PC-3 (cell line): ENCODE measurements at regions not wholly inside any gene's neighbourhood (a gene's known extent, or its start where the extent isn't known, plus 50 kb on each side); places are given as distances from the start of the nearest gene placed in this dataset.

Source experiments
- ATAC-seq: fragments of 200-7000 bp; cut with Tn5 transposase; 2 replicates; pipeline ENCODE4 v1.9.1; 2020; ENCODE audit warnings: mild to moderate bottlenecking, moderate library complexity
- BruUV-seq: library from RNA; stranded (reverse); fragments of 400-500 nt; replicated peaks from 2 replicates; lab custom pipeline; 2021; lab: Mats Ljungman, UMichigan
- CTCF ChIA-PET: fragments of 300-600 bp; sonication (Branson Sonifier 250); formaldehyde crosslinking; loops from one replicate; lab custom pipeline; 2022; ENCODE audit warnings: antibody characterized with exemption; lab: Charles Lee
- POLR2A ChIA-PET: fragments of 300-600 bp; sonication (Branson Sonifier 250); formaldehyde crosslinking; loops from one replicate; lab custom pipeline; 2022; ENCODE audit warnings: antibody characterized with exemption; ENCODE audit not compliant: unreplicated experiment; lab: Charles Lee
- DNase-seq: peaks from one replicate; pipeline ENCODE4 v3.0.0-alpha.2; 2015
- H2AFZ ChIP-seq: fragments of 300-600 bp; sonication (generic); 2 replicates; pipeline ENCODE4 v1.6.0; 2016; ENCODE audit warnings: antibody characterized with exemption, low read length
- H3F3A ChIP-seq: fragments of 300-600 bp; sonication (generic); one replicate; pipeline ENCODE4 v1.6.0; 2017; ENCODE audit warnings: antibody characterized with exemption, low read length, control low read depth, mild to moderate bottlenecking; ENCODE audit not compliant: unreplicated experiment
- H3K27ac ChIP-seq: fragments of 300-600 bp; sonication (generic); 2 replicates; pipeline ENCODE4 v1.5.1; 2016; ENCODE audit warnings: mild to moderate bottlenecking, low read length
- H3K27me3 ChIP-seq: fragments of 300-600 bp; sonication (generic); 2 replicates; pipeline ENCODE4 v1.6.1; 2016; ENCODE audit warnings: low read length, mixed read lengths
- H3K36me3 ChIP-seq: fragments of 300-600 bp; sonication (generic); 2 replicates; pipeline ENCODE4 v1.6.1; 2016; ENCODE audit warnings: low read depth, mixed run types, low read length, mixed read lengths
- H3K4me1 ChIP-seq: fragments of 300-600 bp; sonication (generic); 2 replicates; pipeline ENCODE4 v1.5.1; 2016; ENCODE audit warnings: low read length; ENCODE audit not compliant: insufficient read depth
- H3K4me2 ChIP-seq: fragments of 300-600 bp; sonication (generic); 2 replicates; pipeline ENCODE4 v1.6.0; 2016; ENCODE audit warnings: low read length
- H3K4me3 ChIP-seq: fragments of 300-600 bp; sonication (generic); 2 replicates; pipeline ENCODE4 v1.5.1; 2016; ENCODE audit warnings: mild to moderate bottlenecking, low read length, mixed read lengths
- H3K79me2 ChIP-seq: fragments of 300-600 bp; sonication (generic); 2 replicates; pipeline ENCODE4 v1.6.1; 2017; ENCODE audit warnings: low read length, mixed read lengths
- H3K9ac ChIP-seq: fragments of 300-600 bp; sonication (generic); 2 replicates; pipeline ENCODE4 v1.6.0; 2016; ENCODE audit warnings: mild to moderate bottlenecking, low read length
- H3K9me2 ChIP-seq: fragments of 300-600 bp; sonication (generic); replicated peaks from 2 replicates; pipeline ENCODE4 v1.6.1; 2016; ENCODE audit warnings: mixed run types, low read length, mixed read lengths
- H3K9me3 ChIP-seq: fragments of 300-600 bp; sonication (generic); 2 replicates; pipeline ENCODE4 v1.6.1; 2016; ENCODE audit warnings: low read length, mixed read lengths
- H4K20me1 ChIP-seq: fragments of 300-600 bp; sonication (generic); 2 replicates; pipeline ENCODE4 v1.6.1; 2016; ENCODE audit warnings: low read length, mixed read lengths
- EZH2 ChIP-seq: fragments of 300-600 bp; sonication (generic); IDR thresholded peaks from one replicate; pipeline ENCODE4 v1.6.1; 2017; ENCODE audit warnings: antibody characterized with exemption, mild to moderate bottlenecking, low read length; ENCODE audit not compliant: unreplicated experiment
- EZH2phosphoT487 ChIP-seq: fragments of 300-600 bp; sonication (generic); IDR thresholded peaks from 2 replicates; pipeline ENCODE4 v1.6.1; 2018; ENCODE audit warnings: mild to moderate bottlenecking, antibody characterized with exemption, low read length, borderline replicate concordance
- intact Hi-C: fragments of 100-400 bp; cut with micrococcal nuclease; formaldehyde crosslinking; loops from 2 replicates; pipeline ENCODE4 v1.9.0; 2023
- TF ChIP-seq, protein P1 (sequence below): fragments of 300-600 bp; sonication (generic); conservative IDR thresholded peaks from 2 replicates; pipeline ENCODE4 v1.5.1; 2017; ENCODE audit warnings: antibody characterized with exemption, low read depth, mild to moderate bottlenecking, low read length

DNA sequence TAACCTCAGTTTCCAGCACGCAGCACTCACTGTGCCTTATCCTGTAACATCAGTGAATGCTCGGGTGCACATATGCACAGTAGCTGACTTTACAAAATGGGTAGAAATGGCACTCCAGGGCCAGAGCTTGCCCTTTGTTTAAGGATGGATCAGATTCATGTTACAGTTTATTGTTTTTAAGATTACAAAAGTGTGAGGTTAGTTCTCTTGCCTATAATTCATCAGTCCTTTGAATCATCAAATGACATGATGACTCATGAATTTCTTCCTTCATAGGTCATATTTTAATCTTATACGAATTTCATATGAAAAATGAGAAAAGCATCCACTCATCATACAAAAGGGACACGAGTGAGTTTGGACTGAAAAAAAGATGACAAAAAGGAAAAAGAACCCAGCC is 545.3 kb downstream of the GBE1 start:
- Histone ChIP-seq H3K4me2 (peak overlapping the region; percentile 64), H3K4me1 (peaks cover 19% of the 10 kb centered on the region), H3K9ac (peak overlapping the region; percentile 14; the same call in 1 of the 2 replicates), H2AFZ (no peak overlapping the region), H3K9me2 (no peaks in the 10 kb centered on the region), H3K79me2 (no peaks in the 10 kb centered on the region), H3F3A (no peaks in the 10 kb centered on the region), H3K4me3 (peak overlapping the region; percentile 20; the same call in 1 of the 2 replicates), H3K27ac (peak overlapping the region; percentile 55), H3K9me3 (no peaks in the 10 kb centered on the region), H4K20me1 (no peaks in the 10 kb centered on the region), H3K27me3 (no peaks in the 10 kb centered on the region), H3K36me3 (no peaks in the 10 kb centered on the region)
- ATAC-seq (peak; percentile 87), DNase-seq (peak; percentile 92)
- intact Hi-C loops, result loop anchor here (1.0 to 5.0 kb wide), 4 partner anchors 33 to 431 kb away; no protein-coding TSS in a partner anchor
- no TSS peak for BruUV-seq
- TF ChIP-seq EZH2 (no peak), EZH2phosphoT487 (no peak)
- TF ChIP-seq, protein P1, sequence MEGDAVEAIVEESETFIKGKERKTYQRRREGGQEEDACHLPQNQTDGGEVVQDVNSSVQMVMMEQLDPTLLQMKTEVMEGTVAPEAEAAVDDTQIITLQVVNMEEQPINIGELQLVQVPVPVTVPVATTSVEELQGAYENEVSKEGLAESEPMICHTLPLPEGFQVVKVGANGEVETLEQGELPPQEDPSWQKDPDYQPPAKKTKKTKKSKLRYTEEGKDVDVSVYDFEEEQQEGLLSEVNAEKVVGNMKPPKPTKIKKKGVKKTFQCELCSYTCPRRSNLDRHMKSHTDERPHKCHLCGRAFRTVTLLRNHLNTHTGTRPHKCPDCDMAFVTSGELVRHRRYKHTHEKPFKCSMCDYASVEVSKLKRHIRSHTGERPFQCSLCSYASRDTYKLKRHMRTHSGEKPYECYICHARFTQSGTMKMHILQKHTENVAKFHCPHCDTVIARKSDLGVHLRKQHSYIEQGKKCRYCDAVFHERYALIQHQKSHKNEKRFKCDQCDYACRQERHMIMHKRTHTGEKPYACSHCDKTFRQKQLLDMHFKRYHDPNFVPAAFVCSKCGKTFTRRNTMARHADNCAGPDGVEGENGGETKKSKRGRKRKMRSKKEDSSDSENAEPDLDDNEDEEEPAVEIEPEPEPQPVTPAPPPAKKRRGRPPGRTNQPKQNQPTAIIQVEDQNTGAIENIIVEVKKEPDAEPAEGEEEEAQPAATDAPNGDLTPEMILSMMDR, result no peak
- ChIA-PET CTCF (no interaction called here), POLR2A (no interaction called here)

DNA sequence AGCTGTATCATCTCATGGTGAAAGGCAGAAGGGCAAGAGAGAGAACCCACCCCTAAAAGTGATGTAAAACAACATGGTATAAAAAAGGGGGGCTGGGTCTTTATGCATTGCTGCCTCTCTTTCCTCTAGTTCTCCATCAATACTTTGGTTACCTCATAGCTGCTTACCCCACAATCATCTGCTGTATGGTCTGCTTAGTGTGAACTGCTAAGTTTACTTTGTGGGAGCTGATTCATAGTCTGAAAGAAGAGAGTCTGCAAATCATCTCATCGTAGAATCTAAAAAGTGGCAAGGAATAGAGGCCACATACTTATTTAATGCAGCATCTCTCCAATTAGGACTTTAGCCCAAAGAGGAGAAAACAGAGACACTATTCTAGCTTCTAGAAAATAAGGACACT is 546.8 kb downstream of the GBE1 start:
- H3F3A ChIP-seq, result no peaks in the 10 kb centered on the region
- DNase-seq (peak; percentile 23), ATAC-seq (no peak)
- intact Hi-C loops, result loop anchor here (5.0 kb wide), 1 partner anchor 428 kb away; no protein-coding TSS in a partner anchor
- no peaks in the 10 kb centered on the region for H3K79me2 ChIP-seq
- H3K36me3 ChIP-seq, result no peaks in the 10 kb centered on the region
- no peak overlapping the region for H2AFZ ChIP-seq
- no peaks in the 10 kb centered on the region for H3K27me3 ChIP-seq
- POLR2A ChIA-PET, result no interaction called here
- H4K20me1 ChIP-seq, result no peaks in the 10 kb centered on the region
- TF ChIP-seq EZH2phosphoT487, result no peak
- TF ChIP-seq, protein P1, result no peak
- TF ChIP-seq EZH2, result no peak
- no peak overlapping the region for H3K27ac ChIP-seq
- H3K9me2 ChIP-seq, result no peaks in the 10 kb centered on the region
- H3K4me3 ChIP-seq, result no peak overlapping the region
- CTCF ChIA-PET, result no interaction called here
- peaks cover 19% of the 10 kb centered on the region for H3K4me1 ChIP-seq
- BruUV-seq, result no TSS peak
- no peaks in the 10 kb centered on the region for H3K9me3 ChIP-seq
- no peak overlapping the region for H3K4me2 ChIP-seq
- no peak overlapping the region for H3K9ac ChIP-seq

DNA sequence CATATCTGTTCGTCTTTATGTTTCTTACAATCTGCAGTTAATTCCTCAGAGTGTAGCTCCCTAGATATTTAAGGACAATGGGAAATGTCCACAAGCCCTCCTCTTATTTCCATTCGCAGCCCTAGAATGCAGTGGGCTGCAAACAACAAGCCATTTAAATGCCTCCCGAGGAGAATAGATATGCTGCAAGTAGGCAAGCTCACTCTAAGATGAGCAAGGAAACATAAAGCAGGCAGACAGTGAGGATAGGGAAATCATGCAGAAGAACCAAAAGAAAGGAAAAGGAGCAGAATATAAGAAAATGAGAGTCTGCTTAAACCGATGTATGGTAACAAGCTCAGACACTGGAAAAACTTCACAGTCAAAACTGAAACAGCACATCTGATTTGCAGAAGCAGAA is 561.9 kb downstream of the GBE1 start:
- Histone ChIP-seq H4K20me1 (no peaks in the 10 kb centered on the region), H3K9me3 (no peaks in the 10 kb centered on the region), H3K79me2 (no peaks in the 10 kb centered on the region), H3K9ac (no peak overlapping the region), H3K36me3 (no peaks in the 10 kb centered on the region), H3K9me2 (no peaks in the 10 kb centered on the region), H3K4me3 (no peak overlapping the region), H3K4me1 (no peaks in the 10 kb centered on the region), H3K27ac (no peak overlapping the region), H3K27me3 (no peaks in the 10 kb centered on the region), H3F3A (no peaks in the 10 kb centered on the region), H3K4me2 (no peak overlapping the region), H2AFZ (no peak overlapping the region)
- ChIA-PET POLR2A (no interaction called here), CTCF (no interaction called here)
- no TSS peak for BruUV-seq
- intact Hi-C loops, result no loop called here
- DNase-seq (no peak), ATAC-seq (no peak)
- TF ChIP-seq EZH2 (no peak), EZH2phosphoT487 (no peak)
- TF ChIP-seq, protein P1, result no peak
